HG03280 (cell line): ENCODE measurements at regions not wholly inside any gene's neighbourhood (a gene's known extent, or its start where the extent isn't known, plus 50 kb on each side); places are given as distances from the start of the nearest gene placed in this dataset.
"Not testable (repeated sequence)": the region's sequence is repeated elsewhere in the genome, so short reads cannot be mapped to it uniquely, and the experiment has no call there.

Source experiments
- ATAC-seq: cut with Tn5 transposase; IDR thresholded peaks from one replicate; pipeline ENCODE4 v1.9.1; 2021; ENCODE audit warnings: mild to moderate bottlenecking, moderate library complexity; ENCODE audit not compliant: unreplicated experiment

GRCh38 chr11:22920939-22921565, 60.8 kb upstream of the CCDC179 start:
- peak; percentile 94 for ATAC-seq

- no peak for ATAC-seq
These were observed 62.4 kb upstream of the CCDC179 start for GRCh38 chr11:22922672-22923071.

DNA sequence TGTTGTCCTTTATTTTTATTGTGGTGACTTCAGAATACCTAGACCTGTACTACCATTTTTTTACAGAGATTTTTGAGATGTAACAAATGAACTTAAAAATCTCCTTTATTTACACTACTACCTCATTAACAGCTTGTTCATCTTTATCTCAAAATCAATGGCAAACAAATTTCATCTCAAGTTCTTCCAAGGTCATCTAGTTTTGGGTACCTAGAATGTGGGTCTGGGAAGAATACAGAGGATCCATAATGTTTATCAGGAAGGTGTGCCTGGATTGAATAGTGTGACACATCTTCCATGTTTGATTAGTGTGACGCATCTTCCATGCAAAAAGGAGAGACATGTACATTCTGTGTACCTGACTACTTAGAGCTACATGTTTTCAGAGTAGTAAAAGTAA, 63.3 kb upstream of the CCDC179 start:
- ATAC-seq = no peak

- no peak for ATAC-seq
These were observed 66.1 kb upstream of the CCDC179 start for GRCh38 chr11:22926341-22926740.

- no peak for ATAC-seq
These were observed 67.5 kb upstream of the CCDC179 start for GRCh38 chr11:22927793-22928192.

DNA sequence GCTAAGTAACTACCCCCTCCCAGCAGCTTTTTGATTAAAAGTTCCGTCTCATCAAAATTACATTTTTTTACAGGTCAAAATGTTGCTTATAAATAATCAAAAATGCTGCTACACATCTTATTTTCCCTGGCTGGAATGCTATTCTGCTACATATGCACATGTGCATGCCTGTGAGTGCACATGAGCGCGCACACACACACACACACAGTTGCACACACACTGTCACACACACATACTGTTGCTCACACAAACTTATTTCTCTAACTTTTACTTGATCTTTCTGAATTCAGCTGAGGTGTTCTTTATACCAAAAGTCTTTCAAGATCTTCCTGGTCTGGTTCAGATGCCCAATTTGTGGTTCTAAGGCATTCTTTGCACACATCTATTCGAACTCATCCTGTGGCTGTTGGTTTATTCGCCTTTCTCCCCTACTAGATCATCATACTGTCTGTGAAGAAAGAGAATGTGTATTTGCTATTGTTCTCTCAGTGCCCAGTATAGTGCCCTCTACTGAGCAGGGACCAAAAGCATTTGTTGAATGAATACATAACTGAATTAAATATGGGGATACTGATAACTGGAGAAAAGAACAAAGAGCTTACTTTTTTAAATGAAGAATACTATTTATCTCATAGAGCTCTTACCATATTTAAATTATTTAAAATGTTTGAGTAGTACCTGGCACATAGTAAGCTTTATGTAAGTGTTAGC, 68.1 kb upstream of the CCDC179 start:
- no peak for ATAC-seq

DNA sequence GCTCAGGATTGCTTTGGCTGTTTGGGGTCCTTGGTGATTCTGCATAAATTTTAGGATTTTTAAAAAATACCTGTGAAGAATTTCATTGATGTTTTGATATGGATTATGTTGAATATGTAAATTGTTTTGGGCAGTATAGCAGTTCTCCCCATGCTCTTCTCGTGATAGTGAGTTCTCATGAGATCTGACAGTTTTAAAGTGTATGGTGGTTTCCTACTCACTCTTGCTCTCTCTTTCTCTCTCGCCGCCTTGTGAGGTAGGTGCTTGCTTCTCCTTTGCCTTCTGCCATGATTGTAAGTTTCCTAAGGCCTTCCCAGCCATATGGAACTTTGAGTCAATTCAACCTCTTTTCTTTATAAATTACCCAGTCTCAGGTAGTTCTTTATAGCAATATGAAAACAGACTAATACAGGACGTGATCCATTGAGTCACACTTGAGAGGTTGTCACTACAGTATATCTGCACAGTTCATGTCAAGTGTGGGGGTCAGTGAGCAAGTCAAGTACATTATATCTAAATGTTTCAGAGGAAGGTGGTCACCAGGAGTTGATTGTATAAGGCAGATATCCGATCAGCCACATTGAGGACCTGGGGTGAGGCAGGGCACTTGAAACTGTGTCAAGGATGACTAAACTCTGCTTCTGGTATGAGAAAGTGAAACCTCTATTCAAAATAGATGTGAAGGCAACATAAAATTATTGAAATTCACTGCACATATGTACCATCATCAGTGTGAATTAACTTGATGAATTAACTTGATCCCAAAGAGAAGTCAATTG, 70.7 kb upstream of the CCDC179 start:
- peak; percentile 93 for ATAC-seq

- ATAC-seq = no peak
These were observed 78.4 kb upstream of the CCDC179 start for GRCh38 chr11:22938691-22939090.

GRCh38 chr11:22941544-22941943, 81.3 kb upstream of the CCDC179 start:
- ATAC-seq = not testable (repeated sequence)

- no peak for ATAC-seq
These were observed 97.5 kb upstream of the CCDC179 start for GRCh38 chr11:22957786-22958185.

DNA sequence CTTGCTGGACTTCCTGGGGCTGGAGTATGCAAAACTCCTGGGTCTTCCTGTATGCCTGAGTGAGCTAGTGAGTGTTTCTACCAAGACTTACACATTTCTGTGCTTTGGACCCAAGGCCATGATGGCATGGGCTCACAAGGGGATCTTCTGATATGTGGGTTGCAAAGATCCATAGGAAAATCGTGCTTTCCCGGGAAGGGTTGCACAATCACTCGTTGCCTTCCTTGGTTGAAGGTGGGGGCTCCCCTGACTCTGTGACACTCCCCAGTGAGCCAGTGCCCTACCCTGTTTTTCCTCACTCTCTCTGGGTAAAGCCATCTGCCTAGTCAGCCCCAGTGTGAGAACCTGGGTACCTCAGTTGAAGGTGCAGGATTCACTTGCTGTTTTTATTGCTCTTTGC, 114.0 kb upstream of the CCDC179 start:
- no peak for ATAC-seq

- ATAC-seq = no peak
These were observed 115.9 kb upstream of the CCDC179 start for GRCh38 chr11:22976146-22976545.

DNA sequence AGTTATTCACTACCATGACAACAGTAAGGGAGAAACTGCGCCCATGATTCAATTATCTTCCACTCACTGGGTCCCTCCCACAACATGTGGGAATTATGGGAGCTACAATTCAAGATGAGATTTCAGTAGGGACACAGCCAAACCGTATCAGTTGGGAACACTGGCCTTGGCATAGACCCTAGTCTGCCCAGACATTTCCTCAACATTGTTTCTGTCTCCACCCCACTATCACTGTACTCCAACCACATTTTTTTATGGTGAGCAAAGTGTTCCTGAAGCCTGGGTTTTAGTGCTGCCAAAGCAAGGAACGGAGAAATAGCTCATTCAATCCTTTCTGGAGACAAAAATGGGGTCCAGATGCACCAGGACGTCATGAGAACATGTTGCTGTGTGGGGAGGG, 122.6 kb upstream of the CCDC179 start:
- no peak for ATAC-seq

DNA sequence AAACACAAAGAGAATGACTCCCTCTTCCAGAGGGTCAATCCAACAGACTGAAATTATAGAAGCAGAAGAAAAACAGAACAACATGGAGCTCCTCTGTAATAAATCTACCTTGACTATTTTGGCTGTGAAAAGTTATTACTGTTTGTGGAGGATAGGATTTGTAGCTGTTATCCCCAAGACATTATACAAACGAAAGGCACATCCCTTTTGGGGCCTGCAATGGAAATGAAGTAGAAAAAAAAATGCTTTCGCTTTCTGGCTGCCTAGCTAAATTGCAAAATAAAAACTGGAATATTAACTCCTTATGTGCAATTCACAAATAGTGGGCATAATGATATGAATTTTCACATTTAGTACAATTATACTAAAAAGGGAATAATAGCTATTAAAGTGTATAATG, 123.8 kb upstream of the CCDC179 start:
- no peak for ATAC-seq

- no peak for ATAC-seq
These were observed 129.1 kb upstream of the CCDC179 start for GRCh38 chr11:22989371-22989770.

DNA sequence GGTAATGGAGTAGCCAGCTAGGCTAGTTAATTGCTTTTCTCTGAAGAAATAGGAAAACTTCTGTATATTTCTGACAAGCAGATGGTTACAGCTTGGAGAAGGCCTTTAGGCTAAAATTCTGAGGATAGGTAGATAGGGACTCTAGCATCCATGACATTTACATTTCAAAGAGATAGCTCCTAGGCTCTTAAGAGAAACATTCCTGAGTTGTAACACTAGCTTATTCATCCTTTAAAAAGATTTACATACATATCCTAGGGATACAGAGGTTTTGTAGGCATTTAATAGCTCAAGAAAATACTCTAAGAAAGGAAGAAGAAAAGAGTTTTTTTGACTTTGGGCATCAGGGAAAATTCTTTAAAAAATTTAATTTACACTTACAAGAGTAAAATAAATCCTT, 130.9 kb upstream of the CCDC179 start:
- ATAC-seq = no peak

GRCh38 chr11:23006730-23007129, 146.5 kb upstream of the CCDC179 start:
- no peak for ATAC-seq

GRCh38 chr11:23010790-23011335, 150.6 kb upstream of the CCDC179 start:
- no peak for ATAC-seq

DNA sequence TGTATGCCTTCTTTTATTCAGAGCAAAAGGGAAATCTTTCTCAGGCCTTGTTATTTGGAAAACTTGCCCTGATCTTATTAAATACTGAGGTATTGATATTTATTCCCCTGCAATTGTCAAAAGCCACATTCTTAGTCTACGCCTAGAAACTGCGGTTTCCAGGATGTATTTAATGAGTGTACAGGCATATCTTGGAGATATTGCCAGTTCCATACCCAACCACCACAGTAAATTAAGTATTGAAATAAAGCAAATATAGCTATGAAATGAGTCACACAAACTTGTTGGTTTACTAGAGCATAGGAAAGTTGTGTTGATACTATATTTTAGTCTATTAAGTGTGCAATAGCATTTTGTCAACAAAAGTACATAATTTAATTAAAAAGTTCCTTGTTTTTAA, 152.7 kb upstream of the CCDC179 start:
- ATAC-seq = no peak

GRCh38 chr11:23013509-23013908, 153.2 kb upstream of the CCDC179 start:
- no peak for ATAC-seq

GRCh38 chr11:23021287-23021863, 161.1 kb upstream of the CCDC179 start:
- no peak for ATAC-seq
